Fibroblast of peridontal ligament (primary cell): ENCODE measurements at regions not wholly inside any gene's neighbourhood (a gene's known extent, or its start where the extent isn't known, plus 50 kb on each side); places are given as distances from the start of the nearest gene placed in this dataset.

ENCODE experiments used
- DNase-seq: peaks from one replicate; pipeline ENCODE4 v3.0.0-alpha.2; 2010; ENCODE audit errors: extremely low read depth

- DNase-seq = no peak
These were observed 144.3 kb downstream of the MIS18A start for GRCh38 chr21:32134441-32135130.

DNA sequence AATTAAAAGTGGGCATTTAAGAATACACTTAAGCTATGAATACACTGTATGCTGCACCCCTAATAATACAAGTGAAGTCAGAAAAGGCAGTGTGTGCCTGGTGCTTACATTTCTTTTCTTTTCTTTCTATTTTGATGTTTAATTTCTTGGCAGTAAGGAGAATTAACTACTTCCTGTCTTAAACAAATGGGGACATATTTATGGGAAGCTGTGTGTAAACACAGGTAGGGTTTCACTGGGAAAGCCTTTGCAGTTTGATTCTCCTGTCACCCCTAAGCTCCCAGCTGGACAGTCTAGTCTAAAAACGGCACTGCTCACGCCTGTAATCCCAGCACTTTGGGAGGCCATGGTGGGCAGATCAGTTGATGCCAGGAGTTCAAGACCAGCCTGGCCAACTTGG is 146.0 kb downstream of the MIS18A start:
- DNase-seq = no peak

- DNase-seq = no peak
These were observed 146.4 kb downstream of the MIS18A start for GRCh38 chr21:32132409-32132808.

GRCh38 chr21:32131960-32132359 is 146.9 kb downstream of the MIS18A start:
- DNase-seq = peak; percentile 45

- no peak for DNase-seq
These were observed 147.7 kb downstream of the MIS18A start for GRCh38 chr21:32131164-32131563.

DNA sequence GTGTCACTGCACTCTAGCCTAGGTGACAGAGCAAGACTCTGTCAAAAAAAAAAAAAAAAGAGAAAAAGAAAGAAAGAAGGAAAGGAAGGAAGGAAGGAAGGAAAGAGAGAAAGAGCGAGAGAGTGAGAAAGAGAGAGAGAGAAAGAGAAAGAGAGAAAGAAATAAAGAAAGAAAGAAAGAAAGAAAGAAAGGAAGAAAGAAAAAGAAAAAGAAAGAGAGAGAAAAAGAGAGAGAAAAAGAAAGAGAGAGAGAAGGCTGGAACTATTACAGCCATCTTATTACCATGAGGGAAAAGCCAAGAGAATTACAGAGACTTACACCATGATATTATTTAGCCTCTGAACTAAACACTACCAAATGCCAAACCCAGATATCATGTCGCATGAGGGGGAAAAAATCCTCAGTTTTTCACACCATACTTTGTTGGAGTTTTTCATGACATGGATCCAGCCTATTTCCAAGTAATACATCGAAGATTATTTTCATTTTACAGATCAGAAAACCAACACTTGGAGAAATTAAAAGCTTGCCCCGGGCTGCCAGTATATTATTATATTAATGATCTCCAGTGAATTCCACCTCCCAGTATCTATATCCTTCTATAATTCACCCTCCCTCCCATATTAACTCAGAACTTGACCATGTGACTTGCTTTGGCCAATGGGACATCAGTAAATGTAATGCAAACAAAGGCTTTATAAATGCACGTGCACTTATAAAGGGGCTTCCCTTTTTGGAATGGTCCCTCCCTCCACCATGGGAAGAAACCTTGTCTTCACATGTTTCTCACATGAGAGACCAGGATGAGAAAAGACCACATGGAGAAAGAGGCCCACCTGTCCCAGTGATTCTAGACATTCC is 148.6 kb downstream of the MIS18A start:
- DNase-seq = no peak

GRCh38 chr21:32127081-32127480 is 151.8 kb downstream of the MIS18A start:
- no peak for DNase-seq

- no peak for DNase-seq
These were observed 156.8 kb downstream of the MIS18A start for GRCh38 chr21:32122082-32122481.

DNA sequence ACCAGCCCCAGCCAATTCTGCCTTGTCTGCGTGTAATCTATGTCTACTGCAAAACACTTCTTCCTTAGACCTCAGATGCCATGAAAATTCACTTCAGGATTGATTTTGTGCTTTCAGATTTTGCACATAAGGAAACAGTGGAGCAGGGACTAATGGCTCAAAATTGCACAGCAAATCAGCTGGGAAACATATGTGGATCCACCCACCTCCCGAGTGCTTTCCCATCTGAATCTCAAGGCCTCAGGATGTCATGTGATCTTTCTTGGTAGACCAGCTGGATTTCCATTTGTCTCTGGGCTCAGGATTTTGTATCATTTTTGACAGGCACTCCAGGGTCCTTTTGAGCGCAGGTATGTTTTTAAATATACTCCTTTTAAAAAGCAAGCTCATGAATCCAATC is 158.6 kb downstream of the MIS18A start:
- DNase-seq = no peak

- DNase-seq = no peak
These were observed 159.0 kb downstream of the MIS18A start for GRCh38 chr21:32119811-32120210.

GRCh38 chr21:32119389-32119788 is 159.5 kb downstream of the MIS18A start:
- no peak for DNase-seq

DNA sequence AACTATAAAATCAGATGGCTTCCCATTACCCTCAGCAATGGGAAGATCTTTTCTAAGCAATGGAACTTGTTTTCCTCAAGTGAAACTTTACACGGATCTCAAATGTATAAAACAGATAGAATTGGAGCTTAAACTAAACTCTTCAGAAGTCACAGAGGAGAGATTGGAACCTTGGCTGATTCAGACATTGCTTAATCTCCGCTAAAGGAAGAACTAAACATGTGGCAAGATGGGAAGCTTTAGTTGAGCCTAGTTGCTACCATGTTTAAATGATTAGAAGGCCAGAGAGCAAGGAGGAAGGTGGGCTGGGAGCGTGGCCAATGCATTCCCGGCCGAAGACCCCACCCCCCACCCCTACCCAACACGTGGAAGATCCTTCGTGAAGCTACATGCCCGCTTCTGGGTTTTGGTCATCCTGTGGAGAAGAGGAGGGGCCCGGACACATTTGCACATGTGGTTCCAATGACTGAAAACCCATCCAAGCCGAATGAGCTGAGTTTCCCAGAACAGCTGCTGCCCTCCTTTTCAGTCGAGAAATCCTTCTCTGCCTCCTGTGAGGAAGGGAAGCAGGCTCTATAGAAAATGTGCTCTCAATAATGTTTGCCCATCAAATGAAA is 164.3 kb downstream of the MIS18A start:
- peak; percentile 21 for DNase-seq

GRCh38 chr21:32113486-32113885 is 165.4 kb downstream of the MIS18A start:
- DNase-seq = no peak

GRCh38 chr21:32112195-32112594 is 166.7 kb downstream of the MIS18A start:
- DNase-seq = no peak

- DNase-seq = no peak
These were observed 170.3 kb downstream of the MIS18A start for GRCh38 chr21:32108566-32108965.

DNA sequence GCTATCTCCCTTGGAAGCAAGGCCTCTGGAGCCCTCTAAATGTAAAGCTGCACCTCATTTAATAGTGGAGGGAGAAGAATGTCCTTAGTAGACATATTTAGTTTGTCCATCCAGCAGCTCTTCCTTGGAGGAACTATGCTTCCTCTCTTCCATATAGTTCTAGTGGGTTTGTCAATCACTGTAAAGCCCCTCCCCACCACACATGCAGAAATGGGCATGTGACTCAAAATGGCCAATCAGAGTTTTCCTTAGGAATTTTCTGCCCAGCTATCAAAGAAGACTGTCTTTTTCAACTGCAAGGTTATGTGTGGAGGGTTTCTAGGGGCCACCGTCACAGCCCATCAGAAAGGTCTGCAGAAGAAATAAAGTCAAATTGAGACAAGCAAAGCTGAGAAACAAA is 175.5 kb downstream of the MIS18A start:
- DNase-seq = no peak

DNA sequence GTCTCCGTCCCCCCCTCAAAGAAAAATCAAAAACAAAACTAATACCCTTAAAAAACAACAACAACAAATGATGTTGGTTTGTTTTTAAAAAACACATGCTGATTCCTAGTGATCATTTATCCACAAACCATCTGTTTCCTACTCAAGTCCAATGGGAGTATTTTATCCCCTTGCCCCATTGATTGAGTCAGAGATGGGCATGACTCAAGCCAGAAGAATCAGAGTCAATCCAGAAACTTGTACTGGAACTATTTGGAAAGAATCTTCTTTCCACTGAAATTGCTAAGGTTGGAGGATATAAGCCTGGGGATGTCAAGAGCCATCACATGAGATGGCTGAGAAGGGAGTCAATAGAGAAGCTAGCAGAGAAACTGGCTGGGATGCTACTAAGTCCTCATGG is 176.4 kb downstream of the MIS18A start:
- peak; percentile 62 for DNase-seq

- no peak for DNase-seq
These were observed 177.6 kb downstream of the MIS18A start for GRCh38 chr21:32101277-32101676.

DNA sequence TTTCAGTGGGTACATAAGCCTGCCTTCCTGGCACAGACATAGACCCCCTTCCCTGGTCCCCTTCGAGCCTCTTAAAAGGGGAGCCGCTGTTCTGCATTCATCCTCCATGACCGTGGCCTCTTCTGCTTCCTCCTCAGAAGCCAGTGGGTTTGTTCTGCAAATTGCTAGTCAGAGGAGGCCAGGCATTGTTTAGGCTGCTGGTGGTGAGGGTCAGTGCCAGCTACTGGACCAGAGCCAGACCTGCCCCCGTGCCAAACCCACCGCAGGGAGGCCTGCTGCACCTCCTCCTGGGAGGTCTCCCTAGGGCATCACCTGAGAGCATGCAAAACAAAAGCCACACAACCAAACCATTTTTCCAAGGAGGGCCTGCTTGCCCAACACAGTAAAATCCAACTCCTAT is 178.4 kb downstream of the MIS18A start:
- DNase-seq = no peak

- no peak for DNase-seq
These were observed 178.9 kb downstream of the MIS18A start for GRCh38 chr21:32099812-32100416.

DNA sequence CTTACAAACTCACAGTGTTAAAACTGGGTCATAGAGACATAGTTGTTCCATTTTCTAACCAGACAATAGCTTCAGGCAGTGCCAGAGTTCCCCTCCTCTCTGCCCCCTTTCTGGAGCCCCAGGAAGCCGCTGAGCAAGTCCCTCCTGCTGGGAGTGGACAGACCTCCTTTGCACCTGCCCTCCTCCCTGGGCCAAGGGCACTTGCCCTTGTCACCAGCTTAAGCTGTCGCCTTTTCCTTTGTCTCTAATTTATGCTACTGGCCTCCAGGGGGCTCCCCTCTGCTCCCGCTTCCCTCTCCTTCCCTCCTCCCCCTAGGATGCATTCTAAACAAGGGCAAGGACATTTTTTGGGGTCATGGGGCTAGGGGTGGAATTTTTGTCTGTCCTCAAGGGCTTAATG is 182.4 kb downstream of the MIS18A start:
- no peak for DNase-seq

DNA sequence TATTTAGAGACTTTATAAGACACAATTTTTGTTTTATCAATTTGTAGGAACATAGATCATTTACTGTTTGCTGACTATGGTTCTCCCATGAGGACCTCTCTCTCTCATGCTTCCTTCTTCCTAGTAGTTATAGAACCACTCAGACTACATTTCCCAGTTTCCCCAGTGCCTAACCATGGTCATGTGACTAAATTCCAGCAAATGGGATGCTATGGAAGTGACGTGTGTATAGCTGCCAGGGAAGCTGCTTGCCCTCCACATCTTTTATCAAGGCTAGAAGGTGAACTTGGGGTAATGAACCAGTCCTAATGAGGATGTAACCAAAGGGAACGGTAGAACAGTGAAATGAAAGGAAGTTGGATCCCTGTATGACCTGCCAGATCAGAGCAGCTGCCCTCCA is 184.0 kb downstream of the MIS18A start:
- peak; percentile 31 for DNase-seq
